ENCODE measurements at regions not wholly inside any gene's neighbourhood (a gene's known extent, or its start where the extent isn't known, plus 50 kb on each side); places are given as distances from the start of the nearest gene placed in this dataset.
"Not testable (repeated sequence)": the region's sequence is repeated elsewhere in the genome, so short reads cannot be mapped to it uniquely, and the experiment has no call there.

- no peak for DNase-seq
These were observed 55.2 kb upstream of the SMARCAD1 start for GRCh38 chr4:94152466-94152865.

GRCh38 chr4:94155404-94155803, 52.3 kb upstream of the SMARCAD1 start:
- not testable (repeated sequence) for DNase-seq

DNA sequence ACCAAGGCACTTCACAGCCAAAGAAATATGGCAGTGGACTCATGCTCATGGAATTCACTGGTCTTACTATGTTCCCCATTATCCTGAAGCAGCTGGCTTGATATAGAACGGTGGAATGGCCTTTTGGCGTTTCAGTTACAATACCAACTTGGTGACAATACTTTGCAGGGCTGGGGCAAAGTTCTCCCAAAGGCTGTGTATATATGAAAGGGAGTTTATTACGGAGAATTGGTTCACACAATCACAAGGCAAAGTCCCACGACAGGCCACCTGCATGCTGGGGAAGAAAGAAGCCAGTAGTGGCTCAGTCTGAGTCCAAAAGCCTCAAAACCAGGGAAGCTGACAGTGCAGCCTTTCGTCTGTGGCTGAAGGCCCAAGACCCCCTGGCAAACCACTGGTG, 50.8 kb upstream of the SMARCAD1 start:
- no peak for DNase-seq
